Smooth muscle cell (in vitro differentiated cells): ENCODE measurements at regions not wholly inside any gene's neighbourhood (a gene's known extent, or its start where the extent isn't known, plus 50 kb on each side); places are given as distances from the start of the nearest gene placed in this dataset.

Experiments
- DNase-seq: peaks from one replicate; lab custom pipeline; 2025; ENCODE audit not compliant: unreplicated experiment; lab: John Stamatoyannopoulos, UW
- H2AFZ ChIP-seq: fragments of 200-600 bp; sonication (generic); 2 replicates; pipeline ENCODE4 v1.6.0; 2016; ENCODE audit warnings: antibody characterized with exemption, low read depth, mild to moderate bottlenecking
- H3F3A ChIP-seq: fragments of 200-600 bp; sonication (generic); 2 replicates; pipeline ENCODE4 v1.6.0; 2017; ENCODE audit warnings: antibody characterized with exemption, low read depth
- H3K27ac ChIP-seq: fragments of 200-600 bp; sonication (generic); 2 replicates; pipeline ENCODE4 v1.5.1; 2016; ENCODE audit warnings: low read depth, mild to moderate bottlenecking
- H3K27me3 ChIP-seq: fragments of 200-600 bp; sonication (generic); 2 replicates; pipeline ENCODE4 v1.6.1; 2016; ENCODE audit warnings: low read depth, mild to moderate bottlenecking
- H3K36me3 ChIP-seq: fragments of 200-600 bp; sonication (generic); 2 replicates; pipeline ENCODE4 v1.5.1; 2016; ENCODE audit warnings: low read depth
- H3K4me1 ChIP-seq: fragments of 200-600 bp; sonication (generic); 2 replicates; pipeline ENCODE4 v1.5.1; 2016; ENCODE audit warnings: low read depth
- H3K4me2 ChIP-seq: fragments of 200-600 bp; sonication (generic); 2 replicates; pipeline ENCODE4 v1.6.0; 2016; ENCODE audit warnings: mild to moderate bottlenecking
- H3K4me3 ChIP-seq: fragments of 200-600 bp; sonication (generic); 2 replicates; pipeline ENCODE4 v1.5.1; 2016; ENCODE audit warnings: mild to moderate bottlenecking
- H3K79me2 ChIP-seq: fragments of 200-600 bp; sonication (generic); 2 replicates; pipeline ENCODE4 v1.6.0; 2016; ENCODE audit warnings: low read depth, mild to moderate bottlenecking
- H3K9ac ChIP-seq: fragments of 200-600 bp; sonication (generic); 2 replicates; pipeline ENCODE4 v1.6.0; 2016; ENCODE audit warnings: low read depth
- H3K9me3 ChIP-seq: fragments of 200-600 bp; sonication (generic); replicated peaks from 2 replicates; pipeline ENCODE4 v1.5.1; 2016; ENCODE audit warnings: low read depth
- H4K20me1 ChIP-seq: fragments of 200-600 bp; sonication (generic); 2 replicates; pipeline ENCODE4 v1.6.0; 2016; ENCODE audit warnings: low read depth
- WGBS: methylation state at CpG from one replicate; pipeline ENCODE4 v1.1.7; 2016; ENCODE audit warnings: low lambda C conversion rate; 5-methylcytosine and 5-hydroxymethylcytosine counted together
- TF ChIP-seq, protein P1 (sequence below): fragments of 200-600 bp; sonication (generic); IDR thresholded peaks from 2 replicates; pipeline ENCODE4 v1.5.1; 2017; ENCODE audit warnings: borderline replicate concordance, mild to moderate bottlenecking, antibody characterized with exemption; ENCODE audit not compliant: insufficient read depth, poor library complexity, severe bottlenecking

DNA sequence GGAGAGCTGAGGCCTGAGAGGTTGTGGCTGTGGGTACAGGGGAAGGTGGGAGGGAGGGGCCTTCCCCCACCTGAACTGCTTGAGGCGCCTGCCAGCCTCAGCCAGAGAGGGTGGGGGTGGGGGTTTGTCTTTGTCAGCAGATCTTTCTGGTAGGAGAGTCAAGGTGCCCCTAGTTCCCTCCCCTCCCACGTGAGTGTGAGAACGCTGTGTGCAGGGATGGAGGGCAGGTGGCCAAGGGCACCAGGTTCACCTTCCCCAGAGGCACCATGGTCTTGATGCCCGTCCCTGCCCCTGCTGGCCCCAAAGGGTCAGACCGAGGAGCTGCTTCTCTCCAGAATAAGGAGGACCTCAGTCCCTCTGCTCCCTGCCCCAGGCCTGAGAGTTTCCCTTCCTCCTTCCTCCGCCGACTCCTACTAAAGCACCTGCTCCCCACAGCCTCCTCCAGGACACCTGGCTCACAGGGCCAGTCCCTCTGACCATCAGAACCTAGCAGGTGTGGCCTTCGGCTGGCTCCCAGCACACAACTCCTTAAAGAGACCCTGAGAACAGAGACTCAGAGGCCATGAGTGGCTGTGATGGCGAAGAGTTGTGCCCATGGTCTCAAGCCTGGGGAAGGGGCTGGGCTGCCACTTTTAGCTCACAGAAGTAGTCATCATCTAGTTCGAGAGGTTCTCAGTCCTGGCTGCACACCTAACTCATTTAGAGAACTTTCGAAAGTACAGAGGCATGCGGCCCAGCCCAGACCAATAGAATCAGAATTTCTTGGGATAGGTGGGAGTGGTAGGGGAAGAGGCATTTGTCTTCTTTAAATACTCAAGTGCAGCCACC is 113.2 kb upstream of the LHX1 start:
- no peak overlapping the region for H3K4me3 ChIP-seq
- H3K36me3 ChIP-seq, result no peaks in the 10 kb centered on the region
- peaks cover 57% of the 10 kb centered on the region for H3K27me3 ChIP-seq
- no peaks in the 10 kb centered on the region for H3K9me3 ChIP-seq
- no peaks in the 10 kb centered on the region for H4K20me1 ChIP-seq
- no peaks in the 10 kb centered on the region for H3K79me2 ChIP-seq
- DNase-seq, result no peak
- H2AFZ ChIP-seq, result no peak overlapping the region
- WGBS, result 86% methylated on average over 12 of the region's 12 CpGs
- TF ChIP-seq, protein P1, sequence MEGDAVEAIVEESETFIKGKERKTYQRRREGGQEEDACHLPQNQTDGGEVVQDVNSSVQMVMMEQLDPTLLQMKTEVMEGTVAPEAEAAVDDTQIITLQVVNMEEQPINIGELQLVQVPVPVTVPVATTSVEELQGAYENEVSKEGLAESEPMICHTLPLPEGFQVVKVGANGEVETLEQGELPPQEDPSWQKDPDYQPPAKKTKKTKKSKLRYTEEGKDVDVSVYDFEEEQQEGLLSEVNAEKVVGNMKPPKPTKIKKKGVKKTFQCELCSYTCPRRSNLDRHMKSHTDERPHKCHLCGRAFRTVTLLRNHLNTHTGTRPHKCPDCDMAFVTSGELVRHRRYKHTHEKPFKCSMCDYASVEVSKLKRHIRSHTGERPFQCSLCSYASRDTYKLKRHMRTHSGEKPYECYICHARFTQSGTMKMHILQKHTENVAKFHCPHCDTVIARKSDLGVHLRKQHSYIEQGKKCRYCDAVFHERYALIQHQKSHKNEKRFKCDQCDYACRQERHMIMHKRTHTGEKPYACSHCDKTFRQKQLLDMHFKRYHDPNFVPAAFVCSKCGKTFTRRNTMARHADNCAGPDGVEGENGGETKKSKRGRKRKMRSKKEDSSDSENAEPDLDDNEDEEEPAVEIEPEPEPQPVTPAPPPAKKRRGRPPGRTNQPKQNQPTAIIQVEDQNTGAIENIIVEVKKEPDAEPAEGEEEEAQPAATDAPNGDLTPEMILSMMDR, result no peak
- H3K27ac ChIP-seq, result no peak overlapping the region
- H3K4me1 ChIP-seq, result no peaks in the 10 kb centered on the region
- H3K4me2 ChIP-seq, result no peak overlapping the region
- no peaks in the 10 kb centered on the region for H3F3A ChIP-seq
- no peak overlapping the region for H3K9ac ChIP-seq

DNA sequence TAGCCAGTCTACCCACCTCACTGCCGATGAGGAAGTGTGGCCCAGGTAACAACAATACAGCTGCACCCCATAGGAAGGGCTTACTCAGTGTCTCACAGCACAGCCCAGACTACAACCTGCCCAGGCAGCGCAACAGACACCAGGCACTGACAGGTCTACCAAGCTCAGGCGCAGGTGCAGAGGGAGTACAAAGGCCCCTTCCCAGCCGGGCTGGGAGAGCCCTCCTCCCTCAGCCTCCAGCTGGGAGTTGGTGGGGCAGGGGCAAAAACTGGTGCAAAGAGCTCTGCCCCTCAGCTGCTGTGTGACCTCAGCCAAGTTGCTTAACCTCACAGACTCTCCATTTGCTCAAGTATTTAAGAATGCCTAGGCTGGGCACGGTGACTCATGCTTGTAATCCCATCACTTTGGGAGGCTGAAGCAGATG is 112.6 kb upstream of the LHX1 start:
- Histone ChIP-seq H3K79me2 (no peaks in the 10 kb centered on the region), H3K27ac (no peak overlapping the region), H3F3A (no peaks in the 10 kb centered on the region), H4K20me1 (no peaks in the 10 kb centered on the region), H3K27me3 (peaks cover 51% of the 10 kb centered on the region), H3K36me3 (no peaks in the 10 kb centered on the region), H3K9ac (no peak overlapping the region), H3K4me2 (no peak overlapping the region), H3K4me3 (no peak overlapping the region), H2AFZ (no peak overlapping the region), H3K4me1 (no peaks in the 10 kb centered on the region), H3K9me3 (no peaks in the 10 kb centered on the region)
- TF ChIP-seq, protein P1, result no peak
- DNase-seq, result no peak
- 78% methylated on average over 5 of the region's 5 CpGs for WGBS

DNA sequence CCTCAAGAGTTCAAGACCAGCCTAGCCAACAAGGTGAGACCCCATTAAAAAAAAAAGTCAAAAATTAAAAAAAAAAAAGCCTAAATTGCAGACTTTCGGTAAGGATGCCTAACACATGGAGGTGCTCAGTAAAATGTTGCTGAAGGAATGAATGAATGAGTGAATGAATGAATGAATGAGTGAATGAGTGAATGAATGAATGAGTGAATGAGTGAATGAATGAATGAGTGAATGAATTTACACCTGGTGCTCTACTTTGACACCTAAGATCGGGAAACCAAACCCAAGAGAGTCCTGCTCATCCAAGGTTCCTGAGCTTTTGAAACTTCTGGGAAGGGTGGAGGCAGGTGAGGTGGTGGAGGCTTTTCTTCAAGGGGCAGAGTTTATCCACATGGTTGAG is 112.2 kb upstream of the LHX1 start:
- TF ChIP-seq, protein P1, result no peak
- no peak overlapping the region for H3K4me2 ChIP-seq
- H3K27me3 ChIP-seq, result peaks cover 50% of the 10 kb centered on the region
- WGBS, result 92% methylated on average over 2 of the region's 2 CpGs
- H3K9ac ChIP-seq, result no peak overlapping the region
- no peak overlapping the region for H3K27ac ChIP-seq
- no peaks in the 10 kb centered on the region for H3K79me2 ChIP-seq
- no peaks in the 10 kb centered on the region for H3F3A ChIP-seq
- H3K4me3 ChIP-seq, result no peak overlapping the region
- no peak overlapping the region for H2AFZ ChIP-seq
- DNase-seq, result no peak
- no peaks in the 10 kb centered on the region for H3K9me3 ChIP-seq
- no peaks in the 10 kb centered on the region for H4K20me1 ChIP-seq
- no peaks in the 10 kb centered on the region for H3K36me3 ChIP-seq
- no peaks in the 10 kb centered on the region for H3K4me1 ChIP-seq

DNA sequence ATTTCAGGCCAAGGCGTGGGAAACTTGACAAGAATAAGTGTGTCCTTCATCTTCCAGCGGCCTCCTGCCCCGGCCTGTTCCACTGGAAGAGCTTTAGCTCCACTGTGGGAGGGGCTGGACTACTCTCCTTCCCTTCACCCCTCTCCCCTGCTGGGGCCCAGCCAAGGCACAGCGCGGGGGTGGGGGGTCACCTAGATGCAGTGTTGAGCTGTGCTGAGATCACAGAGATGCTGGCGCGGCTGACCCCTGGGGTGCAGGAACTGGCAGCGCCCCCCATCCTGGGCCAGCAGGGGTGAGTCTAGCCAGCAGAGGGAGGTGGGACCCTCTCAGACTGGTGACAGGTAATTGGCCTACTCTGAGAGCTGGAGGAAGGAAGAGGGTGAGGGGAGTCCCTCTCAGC is 111.8 kb upstream of the LHX1 start:
- WGBS, result 86% methylated on average over 8 of the region's 8 CpGs
- H3K27me3 ChIP-seq, result peaks cover 50% of the 10 kb centered on the region
- no peak overlapping the region for H3K4me2 ChIP-seq
- no peaks in the 10 kb centered on the region for H4K20me1 ChIP-seq
- no peak overlapping the region for H3K9ac ChIP-seq
- no peaks in the 10 kb centered on the region for H3K9me3 ChIP-seq
- no peaks in the 10 kb centered on the region for H3K36me3 ChIP-seq
- TF ChIP-seq, protein P1, result no peak
- no peaks in the 10 kb centered on the region for H3F3A ChIP-seq
- no peak overlapping the region for H2AFZ ChIP-seq
- no peak overlapping the region for H3K4me3 ChIP-seq
- H3K4me1 ChIP-seq, result no peaks in the 10 kb centered on the region
- no peaks in the 10 kb centered on the region for H3K79me2 ChIP-seq
- H3K27ac ChIP-seq, result no peak overlapping the region
- no peak for DNase-seq
